ENCODE measurements at regions not wholly inside any gene's neighbourhood (a gene's known extent, or its start where the extent isn't known, plus 50 kb on each side); places are given as distances from the start of the nearest gene placed in this dataset.

GRCh38 chr12:74119811-74120362 is 417.7 kb upstream of the ATXN7L3B start:
- no peak overlapping the region for H3K27ac ChIP-seq
- no peak for TF ChIP-seq CTCF (conservative IDR thresholded peaks at IDR 0.05)

DNA sequence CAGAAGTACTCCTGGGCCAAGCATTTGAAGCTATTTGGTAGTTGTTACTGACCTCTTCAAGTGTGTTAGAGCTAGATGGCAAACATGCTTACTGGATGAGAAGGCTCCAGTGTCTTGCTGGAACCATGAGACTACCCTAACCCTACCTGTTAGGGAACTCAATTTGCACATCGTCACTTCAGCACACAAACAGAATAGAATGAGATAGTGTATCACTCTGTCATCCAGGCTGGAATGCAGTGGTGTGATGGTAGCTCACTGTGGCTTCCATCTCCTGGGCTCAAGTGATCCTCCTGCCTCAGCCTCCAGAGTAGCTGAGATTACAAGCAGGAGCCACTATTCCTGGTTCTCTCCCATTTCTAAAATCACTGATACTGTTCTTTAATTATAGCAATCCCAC is 417.0 kb upstream of the ATXN7L3B start:
- TF ChIP-seq CTCF (conservative IDR thresholded peaks at IDR 0.05): no peak
- no peak overlapping the region for H3K27ac ChIP-seq

GRCh38 chr12:74129702-74130101 is 407.9 kb upstream of the ATXN7L3B start:
- TF ChIP-seq CTCF (conservative IDR thresholded peaks at IDR 0.05): no peak
- no peak overlapping the region for H3K27ac ChIP-seq

GRCh38 chr12:74144396-74144795 is 393.2 kb upstream of the ATXN7L3B start:
- TF ChIP-seq CTCF (conservative IDR thresholded peaks at IDR 0.05): no peak
- H3K27ac ChIP-seq: no peak overlapping the region

GRCh38 chr12:74145328-74145727 is 392.3 kb upstream of the ATXN7L3B start:
- no peak for TF ChIP-seq CTCF (conservative IDR thresholded peaks at IDR 0.05)
- H3K27ac ChIP-seq: no peak overlapping the region

DNA sequence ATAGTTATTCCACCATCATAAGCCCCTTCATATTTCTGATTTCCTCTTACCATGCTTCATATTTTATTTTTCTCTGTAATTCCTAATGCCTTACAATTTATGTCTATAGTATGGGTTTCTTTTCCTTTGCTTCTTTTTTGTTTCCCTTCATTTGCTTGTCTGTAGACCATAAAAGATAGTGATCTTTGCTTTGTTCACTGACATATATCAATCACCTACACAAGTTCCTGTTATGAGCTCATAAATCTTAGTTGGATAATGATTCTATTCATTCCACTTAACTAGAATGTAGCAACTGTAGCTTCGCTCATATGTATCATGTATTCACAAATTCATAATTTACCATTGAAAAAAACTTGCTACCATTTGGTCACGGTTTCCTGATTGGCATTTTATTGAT is 388.8 kb upstream of the ATXN7L3B start:
- TF ChIP-seq CTCF (conservative IDR thresholded peaks at IDR 0.05): no peak
- H3K27ac ChIP-seq: no peak overlapping the region

DNA sequence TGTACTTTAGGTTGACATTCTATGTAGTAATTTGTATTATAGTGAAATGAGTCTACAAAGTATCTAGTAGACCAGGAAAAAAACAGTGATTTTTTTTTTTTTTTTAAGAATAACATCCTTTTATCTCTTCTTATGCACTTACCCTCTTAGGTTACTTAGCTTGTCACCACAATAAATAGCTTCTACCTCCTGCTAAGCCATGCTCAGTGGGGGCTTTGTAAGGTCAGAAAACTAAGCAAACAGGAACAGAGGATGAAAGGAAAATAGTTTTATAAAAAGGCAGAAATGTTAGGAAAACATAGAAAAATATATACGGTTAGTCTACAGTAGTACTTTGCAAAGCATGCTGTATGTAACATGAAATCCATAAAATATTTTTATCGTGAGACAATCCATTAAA is 385.3 kb upstream of the ATXN7L3B start:
- no peak for TF ChIP-seq CTCF (conservative IDR thresholded peaks at IDR 0.05)
- no peak overlapping the region for H3K27ac ChIP-seq
